IPS-NIHi7 (cell line): ENCODE measurements at regions not wholly inside any gene's neighbourhood (a gene's known extent, or its start where the extent isn't known, plus 50 kb on each side); places are given as distances from the start of the nearest gene placed in this dataset.
"Not testable (repeated sequence)": the region's sequence is repeated elsewhere in the genome, so short reads cannot be mapped to it uniquely, and the experiment has no call there.

Experiments
- DNase-seq: peaks from one replicate; pipeline ENCODE4 v3.0.0; 2012; ENCODE audit warnings: mixed read lengths; ENCODE audit errors: extremely low spot score

DNA sequence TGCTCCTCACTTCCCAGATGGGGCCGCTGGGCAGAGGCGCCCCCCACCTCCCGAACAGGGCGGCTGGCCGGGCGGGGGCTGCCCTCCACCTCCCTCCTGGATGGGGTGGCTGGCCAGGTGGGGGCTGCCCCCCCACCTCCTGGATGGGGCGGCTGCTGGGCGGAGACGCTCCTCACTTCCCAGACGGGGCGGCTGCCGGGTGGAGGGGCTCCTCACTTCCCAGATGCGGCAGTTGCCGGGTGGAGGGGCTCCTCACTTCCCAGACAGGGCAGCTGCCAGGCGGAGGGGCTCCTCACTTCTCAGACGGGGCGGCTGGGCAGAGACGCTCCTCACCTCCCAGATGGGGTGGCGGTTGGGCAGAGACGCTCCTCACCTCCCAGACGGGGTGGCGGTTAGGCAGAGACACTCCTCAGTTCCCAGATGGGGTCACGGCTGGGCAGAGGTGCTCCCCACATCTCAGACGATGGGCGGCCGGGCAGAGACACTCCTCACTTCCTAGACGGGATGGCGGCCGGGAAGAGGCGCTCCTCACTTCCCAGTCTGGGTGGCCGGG, 428.8 kb downstream of the FGF13 start:
- not testable (repeated sequence) for DNase-seq

DNA sequence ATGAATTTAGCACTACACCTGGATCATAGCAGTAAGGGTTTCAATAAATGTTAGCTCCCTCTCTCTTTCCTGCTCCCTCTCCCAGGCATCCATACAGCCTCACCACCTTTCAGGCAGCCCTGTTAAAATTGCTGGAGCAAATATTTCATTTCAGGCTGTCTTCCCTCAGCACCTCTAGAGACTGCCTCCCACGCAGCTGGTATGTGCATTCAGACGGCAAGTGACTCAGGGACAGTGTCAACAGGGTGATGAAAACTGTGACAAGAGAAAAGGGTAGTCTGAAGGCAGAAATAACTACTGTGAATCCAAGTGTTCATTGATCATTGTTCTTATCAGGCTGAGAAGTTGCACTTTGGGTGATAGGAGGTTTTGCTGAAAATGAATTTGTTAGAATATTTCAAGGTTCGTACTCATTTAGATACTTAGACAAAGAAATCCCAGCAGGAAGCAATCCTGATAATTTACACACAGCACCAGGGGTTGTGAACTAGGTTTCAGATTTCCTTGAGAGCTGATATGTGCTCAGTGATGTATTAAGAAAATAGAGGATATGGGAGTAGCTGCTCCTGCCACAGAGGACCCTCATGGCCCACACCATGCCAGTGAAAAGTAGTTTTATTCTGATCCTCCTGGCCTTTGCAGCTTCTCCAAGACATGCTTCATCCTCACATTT, 424.2 kb downstream of the FGF13 start:
- DNase-seq: peak; percentile 27

- DNase-seq: no peak
Observed at GRCh38 chrX:138294951-138295350, 416.6 kb downstream of the FGF13 start.

DNA sequence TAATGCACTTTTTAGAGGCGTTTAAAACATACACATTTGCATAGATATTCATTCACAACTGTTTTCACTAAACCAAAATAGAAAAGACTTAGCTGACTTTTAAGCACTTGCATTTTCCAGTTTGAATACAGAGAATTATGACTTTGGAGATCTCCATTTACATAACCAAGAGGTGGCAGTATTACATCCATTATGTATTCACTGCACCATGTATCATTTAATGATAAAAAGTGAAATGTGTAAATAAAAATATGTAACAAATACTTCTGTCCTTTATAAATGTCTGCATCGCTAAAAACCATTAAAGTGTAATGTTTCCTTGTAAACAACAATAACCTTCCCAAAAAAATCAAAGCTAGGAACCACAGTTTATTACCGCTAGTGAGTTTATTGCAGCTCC, 413.2 kb downstream of the FGF13 start:
- DNase-seq: no peak

- DNase-seq: no peak
Observed at GRCh38 chrX:138345801-138346200, 365.7 kb downstream of the FGF13 start.

DNA sequence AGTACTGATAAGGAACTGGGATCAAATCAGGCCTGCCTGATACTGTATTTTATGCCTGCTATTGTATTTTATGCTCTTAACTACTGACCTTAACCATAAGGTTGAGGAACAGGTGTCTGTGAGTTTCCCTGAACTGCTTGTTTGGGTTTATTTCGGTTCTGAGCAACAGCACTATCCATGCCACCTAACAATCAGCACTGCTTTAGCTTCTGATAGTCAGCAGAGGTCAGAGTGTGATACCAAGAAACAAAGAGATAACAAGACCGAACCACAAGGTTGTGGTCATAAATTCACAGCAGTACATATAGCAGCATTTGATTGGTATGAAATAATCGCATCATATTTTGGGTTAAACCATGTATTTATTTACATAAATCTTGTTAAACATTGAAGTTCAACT, 362.2 kb downstream of the FGF13 start:
- peak; percentile 27 for DNase-seq

DNA sequence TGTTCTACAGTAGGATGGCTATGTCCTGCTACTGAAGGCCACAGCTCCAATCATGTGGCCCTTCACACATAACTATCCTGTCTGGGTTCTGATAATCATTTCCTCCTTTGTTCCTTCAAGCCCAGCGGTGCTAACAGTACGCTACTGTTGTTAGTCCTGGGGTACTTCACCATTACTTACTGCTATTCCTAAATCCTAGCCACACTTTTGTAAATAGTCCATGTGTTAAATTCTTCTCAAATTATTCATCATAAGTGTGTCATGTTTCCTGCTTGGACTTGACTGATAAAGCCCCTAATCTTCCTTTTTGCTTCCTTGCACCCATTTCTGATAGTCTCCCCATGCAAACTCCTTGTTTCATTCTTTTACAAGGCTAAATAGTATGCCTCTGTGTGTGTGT, 332.6 kb downstream of the FGF13 start:
- no peak for DNase-seq

GRCh38 chrX:138408101-138408500, 303.4 kb downstream of the FGF13 start:
- no peak for DNase-seq

DNA sequence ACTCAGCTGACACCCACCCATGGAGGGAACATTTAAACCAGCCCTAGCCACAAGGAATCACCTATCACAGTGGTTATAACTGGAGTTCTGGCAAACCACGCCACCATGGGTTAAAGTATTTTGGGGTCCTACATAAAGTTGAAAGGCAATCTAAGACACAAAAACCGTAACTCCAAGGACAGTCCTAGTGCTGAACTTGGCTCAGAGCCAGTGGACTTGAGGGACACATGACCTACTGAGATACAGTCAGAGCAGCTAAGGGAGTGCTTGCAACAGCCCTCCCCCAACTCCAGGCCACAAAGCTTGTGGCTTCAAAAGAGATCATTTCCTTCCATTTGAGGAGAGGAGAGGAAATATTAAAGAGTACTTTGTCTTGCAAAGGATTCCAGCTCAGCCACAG, 300.5 kb downstream of the FGF13 start:
- DNase-seq: no peak
